GM21717 (cell line): ENCODE measurements at regions not wholly inside any gene's neighbourhood (a gene's known extent, or its start where the extent isn't known, plus 50 kb on each side); places are given as distances from the start of the nearest gene placed in this dataset.
"Not testable (repeated sequence)": the region's sequence is repeated elsewhere in the genome, so short reads cannot be mapped to it uniquely, and the experiment has no call there.

Experiments
- ATAC-seq: cut with Tn5 transposase; IDR thresholded peaks from one replicate; pipeline ENCODE4 v1.9.1; 2021; ENCODE audit warnings: mild to moderate bottlenecking, moderate library complexity; ENCODE audit not compliant: unreplicated experiment

GRCh38 chr6:23611776-23612381, 514.1 kb upstream of the NRSN1 start:
- ATAC-seq = no peak

DNA sequence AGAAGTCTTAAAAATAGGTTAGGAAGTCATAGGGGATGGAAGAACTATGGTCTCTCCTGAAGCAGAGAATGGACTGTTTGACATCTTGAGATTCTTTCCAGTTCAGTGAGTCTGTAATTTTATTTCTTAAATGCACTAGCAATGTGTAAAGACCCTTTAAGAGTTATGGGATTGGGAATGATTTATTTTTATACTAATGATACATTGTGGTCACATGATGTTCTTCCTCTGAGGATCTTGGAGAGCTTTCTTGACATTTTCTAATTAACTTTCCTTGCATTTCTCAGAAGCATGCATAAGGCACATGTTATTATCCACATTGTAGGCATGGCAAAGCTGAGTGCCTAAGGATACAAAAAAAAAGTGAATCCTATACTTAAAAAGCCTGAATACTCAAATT, 507.6 kb upstream of the NRSN1 start:
- ATAC-seq = no peak

DNA sequence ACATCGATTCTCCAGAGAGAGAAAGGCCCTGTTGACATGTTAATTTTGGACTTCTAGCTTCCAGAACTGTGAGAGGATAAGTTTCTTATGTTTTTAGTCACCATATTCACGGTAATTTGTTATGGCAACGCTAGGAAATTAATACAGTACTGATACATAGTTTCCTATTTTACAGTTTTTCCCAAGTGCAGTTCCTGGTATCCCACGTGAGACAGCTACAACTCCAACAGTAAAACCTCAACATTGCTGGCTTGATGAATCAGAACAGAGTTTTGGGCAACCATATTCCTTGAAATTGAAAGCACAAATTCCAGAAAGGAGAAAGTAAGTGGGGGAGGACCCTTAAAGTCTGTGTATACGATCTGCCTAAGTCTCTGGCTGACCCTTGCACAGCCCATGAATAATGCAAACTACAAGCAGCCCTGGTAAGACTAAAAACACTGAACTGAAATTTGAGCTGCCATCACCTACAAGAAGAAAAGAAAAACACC, 505.1 kb upstream of the NRSN1 start:
- ATAC-seq = no peak

GRCh38 chr6:23630726-23631635, 495.0 kb upstream of the NRSN1 start:
- ATAC-seq = no peak

DNA sequence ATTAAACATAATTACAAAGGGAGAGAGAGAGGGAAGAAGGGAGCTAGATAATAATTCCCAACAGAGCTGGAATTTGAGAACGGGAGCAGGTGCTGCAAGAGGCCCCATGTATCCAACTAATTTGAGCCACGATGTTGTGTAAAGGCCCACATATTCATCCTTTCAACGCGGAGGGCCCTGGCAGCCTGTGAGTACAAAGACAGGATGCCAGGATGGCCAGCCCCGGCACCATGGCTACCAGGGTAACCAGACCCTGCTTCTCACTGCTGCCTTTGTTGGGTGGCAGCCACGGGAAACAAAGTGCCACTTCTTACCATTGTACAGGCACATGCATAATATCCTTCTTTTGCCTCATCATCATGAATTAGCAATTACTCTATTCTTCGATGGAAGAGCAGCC, 492.0 kb upstream of the NRSN1 start:
- ATAC-seq = no peak

DNA sequence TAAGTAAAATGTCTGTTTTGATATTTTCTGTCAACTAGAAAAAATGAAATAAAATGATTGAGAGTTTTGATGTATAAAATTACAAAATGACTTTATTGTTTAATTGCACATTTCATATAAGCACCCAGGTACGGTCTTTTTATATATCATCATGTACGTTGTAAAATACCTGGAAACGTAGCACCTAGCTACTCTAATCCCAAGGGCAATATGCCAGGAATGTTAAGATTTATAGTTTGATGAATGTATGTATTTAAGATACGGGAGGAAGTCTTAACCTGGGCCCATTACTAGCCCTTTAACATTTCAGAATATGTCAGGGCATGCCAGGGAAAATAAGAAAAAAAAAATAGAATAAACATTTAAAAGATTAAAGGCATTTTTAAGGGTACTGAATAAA, 490.9 kb upstream of the NRSN1 start:
- ATAC-seq = no peak

DNA sequence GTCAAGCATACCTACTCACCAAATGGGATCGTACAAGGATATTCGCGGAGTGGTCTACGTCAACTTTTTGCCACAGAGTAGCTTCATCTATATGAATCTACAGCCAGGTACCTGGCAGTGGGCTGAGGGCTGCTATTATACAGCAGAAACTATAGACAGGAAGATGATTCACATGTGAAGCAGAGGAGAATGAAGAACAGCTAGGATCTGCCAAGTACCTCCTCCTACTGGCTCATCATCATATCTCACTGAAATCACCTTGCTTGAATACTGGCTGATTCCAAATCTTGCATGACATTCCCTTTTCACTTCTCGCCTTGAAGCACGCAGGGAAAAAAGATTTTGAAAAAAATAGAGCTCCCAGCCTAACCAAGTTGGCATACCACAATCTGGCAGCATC, 488.7 kb upstream of the NRSN1 start:
- no peak for ATAC-seq

- ATAC-seq = no peak
These were observed 483.2 kb upstream of the NRSN1 start for GRCh38 chr6:23642849-23643248.

DNA sequence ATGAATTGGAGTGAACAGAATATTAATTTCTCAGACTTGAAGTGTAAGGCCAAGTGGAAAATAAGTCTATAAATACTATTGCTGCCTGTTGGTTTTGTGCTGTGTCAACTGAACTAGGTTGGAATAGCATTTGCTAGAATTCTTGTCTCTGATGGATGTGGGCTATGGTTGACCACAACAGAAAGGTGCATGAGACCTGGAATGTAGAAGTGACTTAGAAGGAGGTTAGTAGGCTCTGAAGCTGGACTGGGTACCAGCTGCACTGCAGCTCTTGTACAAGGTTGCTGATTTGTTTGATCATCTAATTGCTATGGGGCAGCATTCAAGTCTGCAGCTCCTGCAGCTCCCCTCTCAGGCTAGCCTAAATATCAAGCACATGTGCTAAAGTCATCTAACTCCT, 479.0 kb upstream of the NRSN1 start:
- no peak for ATAC-seq

DNA sequence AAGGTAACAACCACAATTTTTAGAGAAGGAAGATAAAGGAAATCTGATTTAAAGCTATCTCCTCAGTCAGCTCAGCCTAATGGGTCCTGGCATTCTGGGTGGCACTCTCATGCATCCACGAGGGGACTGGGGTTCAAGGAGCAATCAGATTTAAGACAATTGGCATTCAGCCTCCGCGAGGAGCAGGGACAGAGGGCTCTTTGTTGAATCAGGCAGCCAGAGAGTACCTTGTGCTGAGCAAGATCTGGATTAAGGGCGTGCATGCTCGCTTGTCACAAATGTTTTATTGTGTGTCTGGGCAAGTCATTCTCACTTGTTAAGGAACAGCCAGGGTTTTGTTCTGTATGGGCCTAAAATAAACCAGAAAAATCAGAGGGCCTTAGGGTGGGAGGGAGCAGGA, 475.3 kb upstream of the NRSN1 start:
- no peak for ATAC-seq

DNA sequence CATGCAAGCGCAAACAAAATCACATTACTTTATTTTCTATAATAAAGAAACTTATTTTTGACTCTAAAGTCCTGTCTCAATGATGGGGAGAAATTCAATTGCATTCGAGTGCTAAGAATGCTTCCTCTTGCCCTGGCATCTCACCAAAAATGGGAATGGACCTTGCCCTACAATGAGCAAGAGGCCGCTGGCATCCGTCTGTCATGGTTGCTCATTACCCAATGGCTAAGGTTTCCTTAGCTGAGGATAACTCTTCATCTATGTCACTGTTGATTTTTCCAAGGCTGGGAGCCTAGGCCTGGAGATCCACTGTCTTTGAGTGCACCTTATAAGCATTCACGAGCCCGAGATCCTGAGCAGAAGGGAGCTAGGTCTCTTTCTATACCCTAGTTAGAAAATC, 471.3 kb upstream of the NRSN1 start:
- ATAC-seq = no peak

DNA sequence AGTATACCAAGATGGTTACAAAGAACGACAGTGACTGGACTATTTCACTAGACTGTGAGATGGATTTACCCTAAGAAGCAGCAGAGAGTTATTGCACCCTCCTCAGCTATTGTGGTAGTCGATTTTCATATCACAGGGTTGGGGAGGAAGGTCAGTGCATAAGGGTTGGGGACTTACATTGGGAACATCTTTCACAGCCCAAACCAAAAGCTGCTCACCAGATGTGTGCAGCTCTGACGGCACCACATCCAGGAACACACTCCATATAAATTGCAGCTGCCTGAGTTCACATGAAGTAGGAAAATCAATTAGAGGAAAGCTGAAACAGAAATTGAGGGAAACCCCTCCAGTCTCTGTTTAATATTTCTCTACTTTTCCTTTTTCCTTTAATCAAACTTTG, 470.5 kb upstream of the NRSN1 start:
- no peak for ATAC-seq

DNA sequence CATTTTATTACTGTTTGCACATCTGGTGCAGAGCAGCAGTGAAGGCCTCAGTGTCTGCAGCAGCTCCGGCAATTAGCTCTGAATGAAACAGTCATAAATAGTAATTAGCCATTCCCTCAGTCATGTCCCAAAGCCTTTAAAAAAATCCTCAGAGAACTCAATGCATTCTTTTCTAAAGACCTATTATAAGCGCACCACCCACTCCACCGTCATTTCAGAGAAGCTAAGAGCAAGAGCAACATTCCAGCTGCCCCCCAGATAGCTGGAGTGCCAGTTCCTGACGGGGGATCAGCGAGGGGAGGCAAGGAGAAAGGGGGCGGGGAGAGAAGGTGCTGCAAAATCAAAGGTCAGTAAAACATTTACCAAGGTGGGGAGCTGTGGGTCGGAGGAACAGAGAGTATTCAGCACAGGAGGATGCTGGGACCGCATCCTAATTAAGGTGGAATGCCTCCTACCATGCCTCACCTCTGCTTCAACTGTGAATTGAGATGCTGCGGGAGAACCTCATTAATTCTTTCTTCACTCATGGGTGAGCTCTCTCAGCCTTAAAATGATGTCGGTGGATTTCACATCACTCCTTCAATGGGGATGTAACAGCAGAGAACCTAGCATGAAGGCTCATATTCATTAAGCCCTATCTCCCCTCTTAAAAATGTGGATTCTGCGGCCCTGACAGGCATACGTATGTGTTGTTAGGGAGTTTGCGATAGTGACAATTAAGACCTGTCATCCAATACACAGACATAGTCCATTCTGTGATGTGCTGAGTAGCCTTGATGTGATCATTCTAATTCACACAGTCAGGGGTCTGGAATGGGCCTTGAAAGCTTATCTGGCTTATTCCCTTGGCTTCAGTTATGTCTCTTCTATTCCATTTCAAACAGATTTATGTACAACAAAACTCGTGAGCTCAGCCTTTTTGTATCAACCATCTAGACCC, 469.5 kb upstream of the NRSN1 start:
- no peak for ATAC-seq

- ATAC-seq = no peak
These were observed 466.9 kb upstream of the NRSN1 start for GRCh38 chr6:23659125-23659524.

GRCh38 chr6:23661549-23661948, 464.5 kb upstream of the NRSN1 start:
- no peak for ATAC-seq

DNA sequence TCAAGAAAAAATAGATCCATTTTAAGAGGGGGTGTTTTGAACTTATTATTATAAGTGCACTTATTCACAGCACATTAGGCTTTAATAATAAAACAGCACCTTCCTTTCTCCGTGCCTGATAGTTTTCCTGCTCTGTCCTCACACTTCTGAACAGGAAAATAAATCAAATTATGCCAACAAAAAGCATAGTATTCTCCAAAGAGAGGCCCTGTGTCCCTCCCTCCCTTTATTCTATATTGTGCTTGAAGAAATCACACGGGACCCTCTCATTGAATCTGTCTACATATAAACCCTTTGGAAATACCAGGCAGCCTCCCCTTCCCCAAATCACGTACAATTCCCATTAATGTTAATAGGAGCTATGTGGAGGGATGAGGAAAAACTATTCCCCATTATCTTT, 462.9 kb upstream of the NRSN1 start:
- ATAC-seq = no peak

DNA sequence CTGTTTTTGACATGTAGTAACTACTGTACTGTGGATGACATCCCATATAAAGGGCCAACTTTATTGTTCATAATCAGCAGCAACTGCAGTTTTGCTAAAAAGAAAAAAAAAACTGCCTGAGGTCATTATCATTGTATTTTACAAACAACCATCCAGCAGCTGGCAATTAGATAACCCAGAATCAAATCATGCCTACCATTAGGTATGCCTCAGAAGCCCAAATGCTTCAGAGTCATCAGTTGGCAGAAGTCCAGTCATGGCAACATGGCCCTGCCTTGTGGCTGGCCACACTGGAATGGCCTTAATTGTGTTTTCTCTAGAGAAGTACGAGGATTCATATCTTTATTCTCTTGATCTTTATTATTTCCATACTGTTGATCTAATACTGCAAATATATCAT, 462.4 kb upstream of the NRSN1 start:
- no peak for ATAC-seq

- not testable (repeated sequence) for ATAC-seq
These were observed 460.1 kb upstream of the NRSN1 start for GRCh38 chr6:23665911-23666310.

- no peak for ATAC-seq
These were observed 453.3 kb upstream of the NRSN1 start for GRCh38 chr6:23672737-23673136.

GRCh38 chr6:23678626-23679025, 447.4 kb upstream of the NRSN1 start:
- ATAC-seq = no peak

- ATAC-seq = no peak
These were observed 444.3 kb upstream of the NRSN1 start for GRCh38 chr6:23681743-23682142.
